Endothelial cell of umbilical vein (primary cell): ENCODE measurements at regions not wholly inside any gene's neighbourhood (a gene's known extent, or its start where the extent isn't known, plus 50 kb on each side); places are given as distances from the start of the nearest gene placed in this dataset.

Experiments
- BruUV-seq: library from RNA; stranded (reverse); fragments of 400-500 nt; replicated peaks from 2 replicates; lab custom pipeline; 2021; lab: Mats Ljungman, UMichigan
- CTCF ChIA-PET: fragments of 300-600, 350-600 bp; sonication (Branson Sonifier 250); formaldehyde crosslinking; loops from one replicate; lab custom pipeline; 2021; ENCODE audit warnings: antibody characterized with exemption, inconsistent platforms; lab: Charles Lee
- POLR2A ChIA-PET: fragments of 300-600, 350-600 bp; sonication (Branson Sonifier 250); formaldehyde crosslinking; loops from one replicate; lab custom pipeline; 2021; ENCODE audit warnings: antibody characterized with exemption, inconsistent platforms; lab: Charles Lee
- DNase-seq: peaks from one replicate; pipeline ENCODE4 v3.0.0-alpha.2; 2011; ENCODE audit warnings: low read depth, low spot score
- FAIRE-seq: peaks from 2 replicates; lab custom pipeline; 2011; peaks lifted over from hg19 to GRCh38; lab: Jason Lieb, UNC
- H2AFZ ChIP-seq: 2 replicates; pipeline ENCODE4 v1.6.0; 2012; ENCODE audit warnings: low read depth, low read length, control low read depth, inconsistent platforms
- H3K27ac ChIP-seq: 2 replicates; pipeline ENCODE4 v1.5.1; 2011; ENCODE audit warnings: low read depth, mild to moderate bottlenecking, control low read depth, low read length, moderate library complexity; ENCODE audit not compliant: insufficient read depth
- H3K27me3 ChIP-seq, 2 experiments: 2 replicates each; pipeline versions ENCODE4 v1.6.0 to v1.6.1; 2011; ENCODE audit warnings: low read length in 2 of 2, mixed read lengths in 1 of 2; ENCODE audit not compliant: control insufficient read depth in 2 of 2, insufficient read depth in 2 of 2
- H3K36me3 ChIP-seq, 2 experiments: 2 replicates in 1 of 2; 3 replicates in 1 of 2; pipeline ENCODE4 v1.5.1; 2011; ENCODE audit warnings: low read length in 2 of 2, mild to moderate bottlenecking in 1 of 2, moderate library complexity in 1 of 2; ENCODE audit not compliant: control insufficient read depth in 2 of 2, insufficient read depth in 2 of 2; ENCODE audit errors: extremely low read depth in 1 of 2
- H3K4me1 ChIP-seq: 3 replicates; pipeline ENCODE4 v1.5.1; 2011; ENCODE audit warnings: mild to moderate bottlenecking, low read length; ENCODE audit not compliant: control insufficient read depth, insufficient read depth; ENCODE audit errors: extremely low read depth
- H3K4me2 ChIP-seq: 2 replicates; pipeline ENCODE4 v1.6.1; 2011; ENCODE audit warnings: low read length, control low read depth, mixed read lengths; ENCODE audit not compliant: insufficient read depth
- H3K4me3 ChIP-seq, 3 experiments: fragments of 200-600 bp in 1 of 3; sonication (generic), shearing (Covaris generic) in 1 of 3; replicated peaks in 1 of 3; 2 replicates each; pipeline ENCODE4 v1.5.1; 2011 to 2016; ENCODE audit warnings: control low read depth in 3 of 3, low read length in 3 of 3, mild to moderate bottlenecking in 2 of 3, inconsistent platforms in 1 of 3, low read depth in 1 of 3, moderate library complexity in 1 of 3; ENCODE audit not compliant: insufficient read depth in 1 of 3
- H3K79me2 ChIP-seq: 2 replicates; pipeline ENCODE4 v1.6.0; 2012; ENCODE audit warnings: low read length, inconsistent platforms; ENCODE audit not compliant: control insufficient read depth, insufficient read depth
- H3K9ac ChIP-seq: replicated peaks from 2 replicates; pipeline ENCODE3; 2011; ENCODE audit warnings: low read length, control low read depth; ENCODE audit not compliant: insufficient read depth; ENCODE audit errors: extremely low read depth
- H3K9me1 ChIP-seq: replicated peaks from 3 replicates; pipeline ENCODE4 v1.6.0; 2011; ENCODE audit warnings: mild to moderate bottlenecking, low read length; ENCODE audit not compliant: control insufficient read depth, insufficient read depth; ENCODE audit errors: extremely low read depth
- H3K9me3 ChIP-seq: replicated peaks from 2 replicates; pipeline ENCODE4 v1.5.1; 2012; ENCODE audit warnings: low read length, inconsistent platforms; ENCODE audit not compliant: control insufficient read depth, insufficient read depth
- H4K20me1 ChIP-seq: replicated peaks from 2 replicates; pipeline ENCODE3; 2011; ENCODE audit warnings: mild to moderate bottlenecking, low read length; ENCODE audit not compliant: control insufficient read depth, insufficient read depth; ENCODE audit errors: extremely low read depth
- EZH2 ChIP-seq: IDR thresholded peaks from 2 replicates; pipeline ENCODE4 v1.6.1; 2012; ENCODE audit warnings: borderline replicate concordance, low read depth, mild to moderate bottlenecking, moderate library complexity, low read length, inconsistent platforms; ENCODE audit not compliant: severe bottlenecking
- FOS ChIP-seq: IDR thresholded peaks from 2 replicates; pipeline ENCODE4 v1.6.1; 2011; ENCODE audit warnings: mild to moderate bottlenecking, low read length, moderate library complexity, borderline replicate concordance; ENCODE audit not compliant: insufficient read depth
- GATA2 ChIP-seq: IDR thresholded peaks from 2 replicates; pipeline ENCODE4 v1.7.0; 2011; ENCODE audit warnings: low read depth, mild to moderate bottlenecking, moderate library complexity, mixed read lengths, low read length; ENCODE audit not compliant: insufficient read length, insufficient read depth
- JUN ChIP-seq: IDR thresholded peaks from 2 replicates; pipeline ENCODE4 v1.6.1; 2011; ENCODE audit warnings: borderline replicate concordance, low read depth; ENCODE audit not compliant: insufficient read length, insufficient read depth
- MYC ChIP-seq: IDR thresholded peaks from one replicate; pipeline ENCODE4 v1.6.1; 2011; ENCODE audit warnings: mild to moderate bottlenecking, low read depth, low read length
- POLR2A ChIP-seq: IDR thresholded peaks from 2 replicates; pipeline ENCODE4 v1.6.1; 2012; ENCODE audit warnings: low read depth, mild to moderate bottlenecking, control low read depth, low read length
- POLR2AphosphoS5 ChIP-seq: IDR thresholded peaks from 2 replicates; pipeline ENCODE4 v1.6.1; 2012; ENCODE audit warnings: low read depth, mild to moderate bottlenecking, control low read depth, low read length, moderate library complexity; ENCODE audit not compliant: insufficient read depth
- dilution Hi-C: fragments of 300-500 bp; cut with MboI; formaldehyde crosslinking; loops from one replicate; pipeline ENCODE4 v1.15.0; 2019; ENCODE audit warnings: low sequenced_read_pairs; ENCODE audit not compliant: extremely low pct_ligation_motif_present
- intact Hi-C: fragments of 100-400 bp; cut with micrococcal nuclease; formaldehyde crosslinking; loops from one replicate; pipeline ENCODE4 v1.10.0; 2022
- TF ChIP-seq, protein P1 (sequence below), 2 donors: IDR thresholded peaks; 1 replicate in 1 of 2; 2 replicates in 1 of 2; pipeline ENCODE4 v1.5.1; 2011; ENCODE audit warnings: low read length in 2 of 2, mild to moderate bottlenecking in 2 of 2, moderate library complexity in 2 of 2, control low read depth in 1 of 2, inconsistent platforms in 1 of 2, low read depth in 1 of 2; ENCODE audit not compliant: insufficient read depth in 1 of 2; ENCODE audit errors: extremely low read depth in 1 of 2
- TF ChIP-seq, protein P2 (sequence below): IDR thresholded peaks from 2 replicates; pipeline ENCODE4 v1.6.1; 2011; ENCODE audit not compliant: insufficient read depth, insufficient read length

DNA sequence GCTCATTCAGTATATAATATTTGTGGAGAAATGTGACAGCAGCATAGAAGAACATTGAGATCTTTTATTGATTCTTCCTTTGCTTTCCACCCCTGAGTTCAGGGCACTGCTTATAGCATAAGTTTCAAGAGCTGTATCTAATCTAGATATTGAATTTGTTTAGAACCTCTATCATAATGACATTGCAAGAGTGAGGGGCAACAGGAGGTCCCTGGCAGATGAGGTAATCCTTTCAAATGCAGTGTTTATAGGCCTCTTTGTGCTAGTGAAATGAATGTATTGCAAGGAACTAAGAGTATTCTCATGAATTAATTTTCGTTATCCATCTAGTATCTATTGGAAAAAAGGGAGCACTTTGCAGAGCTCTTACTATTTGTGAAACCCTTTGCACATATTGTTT, 167.2 kb upstream of the FERD3L start:
- POLR2A ChIA-PET: no interaction called here

More for the DNA sequence above, 167.2 kb upstream of the FERD3L start:
- Histone ChIP-seq H3K27me3 (no peaks in the 10 kb centered on the region), H3K9ac (no peak overlapping the region), H3K36me3 (no peaks in the 10 kb centered on the region), H4K20me1 (no peaks in the 10 kb centered on the region), H3K27ac (no peak overlapping the region), H3K9me1 (no peaks in the 10 kb centered on the region), H3K4me1 (no peaks in the 10 kb centered on the region), H3K4me2 (no peak overlapping the region), H3K79me2 (no peaks in the 10 kb centered on the region), H3K4me3 (no peak overlapping the region), H2AFZ (no peak overlapping the region), H3K9me3 (no peaks in the 10 kb centered on the region)
- FAIRE-seq: no peak
- intact Hi-C loops: no loop called here
- CTCF ChIA-PET: interaction anchor here (0.7 kb wide), 1 partner anchor 261 kb away, joined by 3 read pairs; no protein-coding TSS in a partner anchor
- DNase-seq: no peak
- no TSS peak for BruUV-seq
- TF ChIP-seq MYC (no peak), POLR2A (no peak), JUN (no peak), GATA2 (no peak), FOS (no peak), POLR2AphosphoS5 (no peak), EZH2 (no peak)
- TF ChIP-seq, protein P1, sequence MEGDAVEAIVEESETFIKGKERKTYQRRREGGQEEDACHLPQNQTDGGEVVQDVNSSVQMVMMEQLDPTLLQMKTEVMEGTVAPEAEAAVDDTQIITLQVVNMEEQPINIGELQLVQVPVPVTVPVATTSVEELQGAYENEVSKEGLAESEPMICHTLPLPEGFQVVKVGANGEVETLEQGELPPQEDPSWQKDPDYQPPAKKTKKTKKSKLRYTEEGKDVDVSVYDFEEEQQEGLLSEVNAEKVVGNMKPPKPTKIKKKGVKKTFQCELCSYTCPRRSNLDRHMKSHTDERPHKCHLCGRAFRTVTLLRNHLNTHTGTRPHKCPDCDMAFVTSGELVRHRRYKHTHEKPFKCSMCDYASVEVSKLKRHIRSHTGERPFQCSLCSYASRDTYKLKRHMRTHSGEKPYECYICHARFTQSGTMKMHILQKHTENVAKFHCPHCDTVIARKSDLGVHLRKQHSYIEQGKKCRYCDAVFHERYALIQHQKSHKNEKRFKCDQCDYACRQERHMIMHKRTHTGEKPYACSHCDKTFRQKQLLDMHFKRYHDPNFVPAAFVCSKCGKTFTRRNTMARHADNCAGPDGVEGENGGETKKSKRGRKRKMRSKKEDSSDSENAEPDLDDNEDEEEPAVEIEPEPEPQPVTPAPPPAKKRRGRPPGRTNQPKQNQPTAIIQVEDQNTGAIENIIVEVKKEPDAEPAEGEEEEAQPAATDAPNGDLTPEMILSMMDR (IDR thresholded peaks at IDR 0.05; ENCODE audit: extremely low read depth in 1 of 2, insufficient read depth in 1 of 2, low read depth in 1 of 2, low read length in 2 of 2): no peak
- TF ChIP-seq, protein P2, sequence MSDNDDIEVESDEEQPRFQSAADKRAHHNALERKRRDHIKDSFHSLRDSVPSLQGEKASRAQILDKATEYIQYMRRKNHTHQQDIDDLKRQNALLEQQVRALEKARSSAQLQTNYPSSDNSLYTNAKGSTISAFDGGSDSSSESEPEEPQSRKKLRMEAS: no peak
- dilution Hi-C loops: no loop called here
